HCEC 1CT (cell line): ENCODE measurements at regions not wholly inside any gene's neighbourhood (a gene's known extent, or its start where the extent isn't known, plus 50 kb on each side); places are given as distances from the start of the nearest gene placed in this dataset.
A peak's percentile ranks its signal among the peaks of the same experiment; 100 is the strongest.
"Not testable (repeated sequence)": the region's sequence is repeated elsewhere in the genome, so short reads cannot be mapped to it uniquely, and the experiment has no call there.

Source experiments
- DNase-seq: peaks from one replicate; pipeline ENCODE4 v3.0.0-alpha.2; 2017

- no peak for DNase-seq
Measured at GRCh38 chr5:12861886-12862654, 957.8 kb upstream of the CTNND2 start.

GRCh38 chr5:12856105-12856504 is 951.9 kb upstream of the CTNND2 start:
- not testable (repeated sequence) for DNase-seq

GRCh38 chr5:12854386-12854785 is 950.1 kb upstream of the CTNND2 start:
- DNase-seq = no peak

- DNase-seq = no peak
Measured at GRCh38 chr5:12851761-12852160, 947.5 kb upstream of the CTNND2 start.

- DNase-seq = no peak
Measured at GRCh38 chr5:12848709-12849108, 944.5 kb upstream of the CTNND2 start.

- no peak for DNase-seq
Measured at GRCh38 chr5:12845549-12846159, 941.4 kb upstream of the CTNND2 start.

- DNase-seq = no peak
Measured at GRCh38 chr5:12840972-12841371, 936.7 kb upstream of the CTNND2 start.

GRCh38 chr5:12837592-12837991 is 933.3 kb upstream of the CTNND2 start:
- DNase-seq = no peak

- no peak for DNase-seq
Measured at GRCh38 chr5:12825163-12825562, 920.9 kb upstream of the CTNND2 start.

GRCh38 chr5:12805165-12805698 is 901.0 kb upstream of the CTNND2 start:
- DNase-seq = no peak

- no peak for DNase-seq
Measured at GRCh38 chr5:12799165-12799564, 894.9 kb upstream of the CTNND2 start.

- no peak for DNase-seq
Measured at GRCh38 chr5:12795333-12795663, 891.1 kb upstream of the CTNND2 start.

GRCh38 chr5:12794476-12795332 is 890.5 kb upstream of the CTNND2 start:
- DNase-seq = no peak

- DNase-seq = no peak
Measured at GRCh38 chr5:12793373-12793772, 889.1 kb upstream of the CTNND2 start.

GRCh38 chr5:12780536-12780935 is 876.3 kb upstream of the CTNND2 start:
- DNase-seq = peak; percentile 39

- DNase-seq = peak; percentile 8
Measured at GRCh38 chr5:12777342-12777741, 873.1 kb upstream of the CTNND2 start.

- no peak for DNase-seq
Measured at GRCh38 chr5:12772276-12772675, 868.0 kb upstream of the CTNND2 start.

- no peak for DNase-seq
Measured at GRCh38 chr5:12759377-12759776, 855.1 kb upstream of the CTNND2 start.

GRCh38 chr5:12757035-12757434 is 852.8 kb upstream of the CTNND2 start:
- DNase-seq = no peak

GRCh38 chr5:12745537-12745936 is 841.3 kb upstream of the CTNND2 start:
- DNase-seq = no peak

- no peak for DNase-seq
Measured at GRCh38 chr5:12743582-12743981, 839.3 kb upstream of the CTNND2 start.

- DNase-seq = no peak
Measured at GRCh38 chr5:12730354-12730753, 826.1 kb upstream of the CTNND2 start.

GRCh38 chr5:12716664-12717063 is 812.4 kb upstream of the CTNND2 start:
- DNase-seq = no peak

- no peak for DNase-seq
Measured at GRCh38 chr5:12707560-12707959, 803.3 kb upstream of the CTNND2 start.
